SK-N-MC (cell line): ENCODE measurements at regions not wholly inside any gene's neighbourhood (a gene's known extent, or its start where the extent isn't known, plus 50 kb on each side); places are given as distances from the start of the nearest gene placed in this dataset.

ENCODE experiments used
- EZH2 ChIP-seq: fragments of 200-600 bp; sonication (generic); IDR thresholded peaks from one replicate; pipeline ENCODE4 v1.6.1; 2017; ENCODE audit warnings: antibody characterized with exemption
- POLR2AphosphoS5 ChIP-seq: IDR thresholded peaks from 2 replicates; pipeline ENCODE4 v1.6.1; 2012; ENCODE audit warnings: mild to moderate bottlenecking, low read depth, low read length, borderline replicate concordance

- TF ChIP-seq POLR2AphosphoS5: no peak
- no peak for TF ChIP-seq EZH2
Observed at GRCh38 chr10:44462338-44462914, 77.5 kb upstream of the CXCL12 start.
